H1 (cell line): ENCODE measurements at regions not wholly inside any gene's neighbourhood (a gene's known extent, or its start where the extent isn't known, plus 50 kb on each side); places are given as distances from the start of the nearest gene placed in this dataset.

ENCODE experiments used
- CTCF ChIA-PET: fragments of 300-600 bp; sonication (Branson Sonifier 250); formaldehyde crosslinking; loops from one replicate; lab custom pipeline; 2021; ENCODE audit not compliant: partially characterized antibody; lab: Charles Lee
- POLR2A ChIA-PET: fragments of 300-600 bp; sonication (Branson Sonifier 250); formaldehyde crosslinking; loops from one replicate; lab custom pipeline; 2021; ENCODE audit warnings: inconsistent platforms; ENCODE audit not compliant: partially characterized antibody; lab: Charles Lee
- DNase-seq, 2 experiments: peaks; one replicate each; pipeline versions ENCODE4 v3.0.0 to v3.0.0-alpha.2; 2010 to 2022; ENCODE audit warnings: low spot score in 2 of 2, low read depth in 1 of 2, mixed read lengths in 1 of 2
- FAIRE-seq: peaks from 2 replicates; lab custom pipeline; 2011; peaks lifted over from hg19 to GRCh38; lab: Jason Lieb, UNC
- H2AFZ ChIP-seq: 2 replicates; pipeline ENCODE4 v1.8.1; 2012; ENCODE audit warnings: low read length, inconsistent platforms
- H2AK5ac ChIP-seq: 2 replicates; pipeline ENCODE4 v1.6.1; 2013; ENCODE audit warnings: low read depth, low read length
- H2BK120ac ChIP-seq: replicated peaks from 2 replicates; pipeline ENCODE3; 2013; ENCODE audit warnings: low read depth, low read length, inconsistent platforms
- H2BK12ac ChIP-seq: 2 replicates; pipeline ENCODE4 v1.6.1; 2013; ENCODE audit warnings: low read depth, low read length
- H2BK15ac ChIP-seq: 2 replicates; pipeline ENCODE4 v1.6.1; 2013; ENCODE audit warnings: low read length
- H2BK20ac ChIP-seq: 2 replicates; pipeline ENCODE4 v1.6.1; 2013; ENCODE audit warnings: low read length
- H2BK5ac ChIP-seq: 2 replicates; pipeline ENCODE4 v1.6.1; 2013; ENCODE audit warnings: low read depth, low read length
- H3K14ac ChIP-seq: 2 replicates; pipeline ENCODE4 v1.6.1; 2013; ENCODE audit warnings: inconsistent platforms; ENCODE audit not compliant: insufficient read length
- H3K18ac ChIP-seq: 2 replicates; pipeline ENCODE4 v1.6.1; 2013; ENCODE audit warnings: low read length; ENCODE audit errors: extremely low read depth
- H3K23ac ChIP-seq: 2 replicates; pipeline ENCODE4 v1.6.1; 2013; ENCODE audit warnings: inconsistent platforms; ENCODE audit not compliant: insufficient read length
- H3K23me2 ChIP-seq: 2 replicates; pipeline ENCODE4 v1.6.1; 2013; ENCODE audit warnings: low read depth, low read length
- H3K27ac ChIP-seq: 2 replicates; pipeline ENCODE4 v1.6.1; 2011; ENCODE audit warnings: low read depth, low read length, inconsistent platforms
- H3K27me3 ChIP-seq, 4 experiments: replicated peaks in 1 of 4; 1 replicate in 1 of 4; 2 replicates in 3 of 4; pipeline versions ENCODE4 v1.6.1 to v1.8.1; 2011 to 2013; ENCODE audit warnings: low read length in 3 of 4, mild to moderate bottlenecking in 3 of 4, inconsistent platforms in 2 of 4, mixed read lengths in 2 of 4, moderate library complexity in 1 of 4; ENCODE audit not compliant: control insufficient read depth in 3 of 4, insufficient read depth in 3 of 4; ENCODE audit errors: extremely low read depth in 1 of 4
- H3K36me3 ChIP-seq, 4 experiments: 2 replicates each; pipeline versions ENCODE4 v1.6.1 to v1.8.1; 2011 to 2013; ENCODE audit warnings: mild to moderate bottlenecking in 4 of 4, low read length in 3 of 4, moderate library complexity in 2 of 4, control low read depth in 1 of 4, inconsistent platforms in 1 of 4; ENCODE audit not compliant: insufficient read depth in 4 of 4, control insufficient read depth in 2 of 4
- H3K4ac ChIP-seq: replicated peaks from 2 replicates; pipeline ENCODE3; 2013; ENCODE audit warnings: low read length, low read depth, mixed read lengths, inconsistent platforms; ENCODE audit not compliant: insufficient read length
- H3K4me1 ChIP-seq, 4 experiments: replicated peaks in 1 of 4; 1 replicate in 1 of 4; 2 replicates in 3 of 4; pipeline versions ENCODE4 v1.6.1 to v1.8.1; 2011 to 2013; ENCODE audit warnings: low read length in 3 of 4, inconsistent platforms in 2 of 4, mixed read lengths in 1 of 4; ENCODE audit not compliant: insufficient read depth in 4 of 4, control insufficient read depth in 3 of 4
- H3K4me2 ChIP-seq, 2 experiments: 2 replicates each; pipeline versions ENCODE4 v1.6.1 to v1.8.1; 2011 to 2013; ENCODE audit warnings: low read depth in 2 of 2, low read length in 2 of 2, control low read depth in 1 of 2, inconsistent platforms in 1 of 2, mild to moderate bottlenecking in 1 of 2; ENCODE audit not compliant: insufficient read depth in 1 of 2
- H3K4me3 ChIP-seq, 4 experiments: fragments of 200-600, 300-600 bp in 1 of 4; sonication (generic), shearing (Covaris generic), sonication (Bioruptor Twin) in 1 of 4; 2 replicates each; pipeline versions ENCODE4 v1.5.1 to v1.8.1; 2011 to 2016; ENCODE audit warnings: low read length in 4 of 4, low read depth in 3 of 4, control low read depth in 2 of 4, inconsistent platforms in 2 of 4, mild to moderate bottlenecking in 2 of 4, mixed read lengths in 1 of 4, moderate library complexity in 1 of 4; ENCODE audit not compliant: insufficient read depth in 2 of 4; ENCODE audit errors: extremely low read depth in 1 of 4
- H3K56ac ChIP-seq: replicated peaks from 2 replicates; pipeline ENCODE3; 2013; ENCODE audit warnings: low read depth, mild to moderate bottlenecking, mixed read lengths, low read length, inconsistent platforms; ENCODE audit not compliant: insufficient read length
- H3K79me1 ChIP-seq: 2 replicates; pipeline ENCODE4 v1.6.1; 2013; ENCODE audit warnings: low read depth, low read length, control low read depth
- H3K79me2 ChIP-seq, 2 experiments: 2 replicates each; pipeline versions ENCODE4 v1.6.1 to v1.8.1; 2012 to 2013; ENCODE audit warnings: low read length in 2 of 2, mild to moderate bottlenecking in 2 of 2, inconsistent platforms in 1 of 2; ENCODE audit not compliant: insufficient read depth in 2 of 2, control insufficient read depth in 1 of 2
- H3K9ac ChIP-seq, 4 experiments: replicated peaks in 1 of 4; 1 replicate in 1 of 4; 2 replicates in 3 of 4; pipeline versions ENCODE4 v1.6.1 to v1.8.1; 2011 to 2013; ENCODE audit warnings: low read depth in 3 of 4, low read length in 3 of 4, control low read depth in 2 of 4, mild to moderate bottlenecking in 2 of 4, moderate library complexity in 2 of 4, inconsistent platforms in 1 of 4; ENCODE audit errors: extremely low read depth in 1 of 4
- H3K9me3 ChIP-seq, 2 experiments: 2 replicates each; pipeline versions ENCODE4 v1.6.1 to v1.8.1; 2012 to 2013; ENCODE audit warnings: mild to moderate bottlenecking in 2 of 2, moderate library complexity in 2 of 2, control low read depth in 1 of 2, inconsistent platforms in 1 of 2, low read depth in 1 of 2, low read length in 1 of 2, mixed read lengths in 1 of 2; ENCODE audit not compliant: insufficient read depth in 2 of 2
- H4K20me1 ChIP-seq, 2 experiments: replicated peaks in 1 of 2; 2 replicates each; pipeline versions ENCODE3 to v1.8.1; 2011 to 2013; ENCODE audit warnings: inconsistent platforms in 2 of 2, low read length in 2 of 2, mild to moderate bottlenecking in 1 of 2; ENCODE audit not compliant: insufficient read depth in 2 of 2, control insufficient read depth in 1 of 2
- H4K5ac ChIP-seq: 2 replicates; pipeline ENCODE4 v1.6.1; 2013; ENCODE audit warnings: low read length, low read depth, mixed read lengths, inconsistent platforms; ENCODE audit not compliant: insufficient read length
- H4K8ac ChIP-seq: 2 replicates; pipeline ENCODE4 v1.8.0; 2013; ENCODE audit warnings: mild to moderate bottlenecking, moderate library complexity, low read length, inconsistent platforms; ENCODE audit not compliant: insufficient read depth; ENCODE audit errors: extremely low read depth
- H4K91ac ChIP-seq: replicated peaks from 2 replicates; pipeline ENCODE3; 2013; ENCODE audit warnings: low read length, mixed read lengths, inconsistent platforms; ENCODE audit not compliant: insufficient read length
- CHD1 ChIP-seq: IDR thresholded peaks from 2 replicates; pipeline ENCODE4 v1.6.1; 2012; ENCODE audit warnings: low read depth, low read length, improper control_type of control experiment
- CHD2 ChIP-seq: IDR thresholded peaks from 2 replicates; pipeline ENCODE4 v1.6.1; 2012; ENCODE audit warnings: low read length, improper control_type of control experiment
- CTBP2 ChIP-seq: IDR thresholded peaks from 2 replicates; pipeline ENCODE4 v1.7.0; 2011; ENCODE audit warnings: borderline replicate concordance, mild to moderate bottlenecking, moderate library complexity, mixed read lengths, low read length; ENCODE audit not compliant: insufficient read depth, insufficient read length
- EGR1 ChIP-seq: IDR thresholded peaks from 2 replicates; pipeline ENCODE4 v1.6.1; 2011; ENCODE audit warnings: low read depth, low read length, borderline replicate concordance
- EZH2 ChIP-seq: fragments of 200-600 bp; sonication (generic); IDR thresholded peaks from 2 replicates; pipeline ENCODE4 v1.7.1; 2012; ENCODE audit warnings: low read depth, mild to moderate bottlenecking, moderate library complexity, low read length, inconsistent platforms; ENCODE audit not compliant: severe bottlenecking
- GTF2F1 ChIP-seq: IDR thresholded peaks from 2 replicates; pipeline ENCODE4 v1.6.1; 2012; ENCODE audit warnings: low read depth, low read length, improper control_type of control experiment, borderline replicate concordance
- HDAC2 ChIP-seq, 2 experiments: fragments of 300-600 bp in 1 of 2; sonication (generic) in 1 of 2; IDR thresholded peaks; 2 replicates each; pipeline ENCODE4 v1.6.1; 2011 to 2012; ENCODE audit warnings: low read depth in 2 of 2, low read length in 2 of 2, mild to moderate bottlenecking in 2 of 2, moderate library complexity in 2 of 2, borderline replicate concordance in 1 of 2, inconsistent platforms in 1 of 2
- JUN ChIP-seq: IDR thresholded peaks from 2 replicates; pipeline ENCODE4 v1.6.1; 2011; ENCODE audit warnings: low read depth, mild to moderate bottlenecking, improper control_type of control experiment, low read length
- KDM1A ChIP-seq: fragments of 200-600, 300-600 bp; sonication (generic); IDR thresholded peaks from 2 replicates; pipeline ENCODE4 v1.7.1; 2016; ENCODE audit warnings: mild to moderate bottlenecking, low read length, borderline replicate concordance
- KDM4A ChIP-seq: IDR thresholded peaks from one replicate; pipeline ENCODE4 v1.7.1; 2012; ENCODE audit warnings: low read depth, mild to moderate bottlenecking, moderate library complexity, low read length, inconsistent platforms; ENCODE audit not compliant: severe bottlenecking
- POLR2A ChIP-seq, 2 experiments: IDR thresholded peaks; 1 replicate in 1 of 2; 2 replicates in 1 of 2; pipeline ENCODE4 v1.6.1; 2011; ENCODE audit warnings: low read depth in 2 of 2, low read length in 2 of 2, mild to moderate bottlenecking in 2 of 2; ENCODE audit errors: control extremely low read depth in 1 of 2
- RXRA ChIP-seq: IDR thresholded peaks from 2 replicates; pipeline ENCODE4 v1.6.1; 2011; ENCODE audit warnings: low read depth, mild to moderate bottlenecking, low read length, moderate library complexity; ENCODE audit not compliant: insufficient read depth
- SP4 ChIP-seq: IDR thresholded peaks from 2 replicates; pipeline ENCODE4 v1.6.1; 2012; ENCODE audit warnings: low read length, inconsistent platforms
- TBP ChIP-seq: IDR thresholded peaks from 2 replicates; pipeline ENCODE4 v1.6.1; 2011; ENCODE audit warnings: low read depth, low read length, improper control_type of control experiment
- YY1 ChIP-seq: IDR thresholded peaks from 2 replicates; pipeline ENCODE4 v1.6.1; 2011; ENCODE audit warnings: low read depth, mild to moderate bottlenecking, low read length
- ZNF274 ChIP-seq: IDR thresholded peaks from 2 replicates; pipeline ENCODE4 v1.7.0; 2012; ENCODE audit warnings: low read length, borderline replicate concordance; ENCODE audit errors: extremely low read depth
- WGBS, 2 experiments: shearing (Covaris generic) in 1 of 2; methylation state at CpG; one replicate each; pipeline versions ENCODE4 v1.1.6 to v1.1.7; 2013 to 2015; ENCODE audit warnings: low lambda C conversion rate in 2 of 2, mixed read lengths in 2 of 2, inconsistent platforms in 1 of 2, low coverage in 1 of 2, missing lambda C conversion rate in 1 of 2; ENCODE audit not compliant: insufficient replicate concordance in 2 of 2, insufficient coverage in 1 of 2, insufficient read length in 1 of 2; ENCODE audit errors: extremely low coverage in 1 of 2, missing lambda C conversion rate in 1 of 2; 5-methylcytosine and 5-hydroxymethylcytosine counted together

DNA sequence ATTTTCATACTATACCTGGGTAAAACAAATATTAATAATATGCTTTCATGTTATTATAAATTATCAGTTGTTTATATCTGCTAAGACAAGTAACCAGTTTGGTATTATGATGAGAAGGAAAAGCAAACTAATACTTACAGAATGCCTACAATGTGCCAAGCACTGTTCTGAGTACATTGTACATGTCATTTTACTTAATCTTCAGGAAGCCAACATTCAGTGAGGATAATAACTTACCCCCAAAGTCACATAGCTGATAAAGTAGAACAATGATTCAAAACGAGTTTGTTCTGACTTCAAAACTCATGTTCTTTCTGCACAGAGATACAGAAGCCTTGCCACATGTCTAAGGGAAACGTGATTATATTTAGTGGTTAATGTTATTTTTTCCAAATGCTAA, 89.0 kb upstream of the DIO2 start:
- Histone ChIP-seq H4K20me1 (no peaks in the 10 kb centered on the region), H2BK12ac (no peak overlapping the region), H3K79me2 (no peaks in the 10 kb centered on the region), H3K4me2 (no peak overlapping the region), H3K14ac (no peak overlapping the region), H2BK15ac (no peak overlapping the region), H3K4me1 (no peaks in the 10 kb centered on the region), H2AK5ac (no peak overlapping the region), H3K27me3 (no peaks in the 10 kb centered on the region), H3K9me3 (no peaks in the 10 kb centered on the region), H2BK20ac (no peak overlapping the region), H3K36me3 (no peaks in the 10 kb centered on the region), H3K18ac (no peak overlapping the region), H4K91ac (no peak overlapping the region), H3K56ac (no peak overlapping the region), H3K23ac (no peak overlapping the region), H3K9ac (no peak overlapping the region), H2BK120ac (no peak overlapping the region), H4K8ac (no peak overlapping the region), H3K4me3 (no peak overlapping the region), H3K27ac (no peak overlapping the region), H3K79me1 (no peaks in the 10 kb centered on the region), H2AFZ (no peak overlapping the region), H3K23me2 (no peaks in the 10 kb centered on the region), H2BK5ac (no peak overlapping the region), H4K5ac (no peak overlapping the region), H3K4ac (no peak overlapping the region)
- CTCF ChIA-PET, result interaction anchor here (1.5 kb wide), 1 partner anchor 60 kb away, joined by 3 read pairs; no protein-coding TSS in a partner anchor
- WGBS, 2 experiments, result 85% methylated on average over 2 of the region's 2 CpGs; no CpG with 5 or more reads in 1 of the 2 experiments
- DNase-seq, result no peak
- no peak for FAIRE-seq
- POLR2A ChIA-PET, result no interaction called here
- no peak for TF ChIP-seq JUN
- TF ChIP-seq ZNF274, result no peak
- no peak for TF ChIP-seq KDM1A
- no peak for TF ChIP-seq GTF2F1
- TF ChIP-seq YY1, result no peak
- TF ChIP-seq HDAC2 (IDR thresholded peaks at IDR 0.05; ENCODE audit: borderline replicate concordance in 1 of 2, low read depth in 2 of 2, low read length in 2 of 2), result no peak
- no peak for TF ChIP-seq CTBP2
- TF ChIP-seq EZH2, result no peak
- TF ChIP-seq CHD2, result no peak
- no peak for TF ChIP-seq EGR1
- no peak for TF ChIP-seq RXRA
- no peak for TF ChIP-seq POLR2A (IDR thresholded peaks at IDR 0.05; ENCODE audit: control extremely low read depth in 1 of 2, low read depth in 2 of 2, low read length in 2 of 2)
- TF ChIP-seq SP4, result no peak
- TF ChIP-seq CHD1, result no peak
- no peak for TF ChIP-seq TBP
- no peak for TF ChIP-seq KDM4A
